Neutrophil (primary cell): ENCODE measurements at regions not wholly inside any gene's neighbourhood (a gene's known extent, or its start where the extent isn't known, plus 50 kb on each side); places are given as distances from the start of the nearest gene placed in this dataset.

Experiments
- H3K27ac ChIP-seq: fragments of 200-600 bp; sonication (generic); 2 replicates; pipeline ENCODE4 v1.5.1; 2016; ENCODE audit warnings: mild to moderate bottlenecking, moderate library complexity
- H3K27me3 ChIP-seq: fragments of 200-600 bp; sonication (generic); 2 replicates; pipeline ENCODE4 v1.6.0; 2016; ENCODE audit warnings: mild to moderate bottlenecking
- H3K36me3 ChIP-seq: fragments of 200-600 bp; sonication (generic); 2 replicates; pipeline ENCODE4 v1.5.1; 2017
- H3K4me1 ChIP-seq, 2 experiments: fragments of 200-600 bp in 1 of 2; sonication (generic) in 1 of 2; 1 replicate in 1 of 2; 2 replicates in 1 of 2; pipeline versions ENCODE4 v1.5.1 to v1.6.1; 2013 to 2016; ENCODE audit warnings: low read depth in 1 of 2, low read length in 1 of 2, mild to moderate bottlenecking in 1 of 2, moderate library complexity in 1 of 2; ENCODE audit not compliant: control insufficient read depth in 1 of 2, insufficient read depth in 1 of 2
- H3K4me3 ChIP-seq, 2 experiments: fragments of 200-600 bp in 1 of 2; sonication (generic) in 1 of 2; 1 replicate in 1 of 2; 2 replicates in 1 of 2; pipeline ENCODE4 v1.5.1; 2013 to 2016; ENCODE audit warnings: low read depth in 1 of 2, low read length in 1 of 2, mild to moderate bottlenecking in 1 of 2, moderate library complexity in 1 of 2
- H3K9me3 ChIP-seq: fragments of 200-600 bp; sonication (generic); 2 replicates; pipeline ENCODE4 v1.5.1; 2016
- CTCF ChIP-seq: fragments of 200-600 bp; sonication (generic); IDR thresholded peaks from 2 replicates; pipeline ENCODE4 v1.5.1; 2016; ENCODE audit warnings: antibody characterized with exemption

DNA sequence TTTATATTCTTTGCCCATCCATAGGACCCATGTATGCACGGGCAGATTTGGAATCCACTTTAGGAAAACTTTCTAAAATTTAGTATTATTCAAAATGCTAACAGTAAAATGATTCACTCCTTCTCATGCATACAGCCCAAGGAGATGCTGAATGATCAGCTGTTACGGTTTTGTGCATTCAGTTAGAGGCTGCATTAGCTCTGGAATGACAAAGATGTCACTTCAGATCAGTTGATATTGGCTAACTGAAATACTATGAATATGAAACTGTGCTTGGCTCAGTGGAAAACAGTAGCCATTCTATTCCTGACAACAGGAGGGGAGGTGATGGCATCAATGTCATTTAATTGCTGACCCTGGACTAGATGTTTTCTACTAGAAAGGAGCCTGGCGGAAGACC is 560.7 kb downstream of the ZNF608 start:
- Histone ChIP-seq H3K27ac (no peak overlapping the region), H3K36me3 (no peaks in the 10 kb centered on the region), H3K4me1 (no peaks in the 10 kb centered on the region), H3K27me3 (no peaks in the 10 kb centered on the region), H3K4me3 (no peak overlapping the region), H3K9me3 (no peaks in the 10 kb centered on the region)
- no peak for TF ChIP-seq CTCF

DNA sequence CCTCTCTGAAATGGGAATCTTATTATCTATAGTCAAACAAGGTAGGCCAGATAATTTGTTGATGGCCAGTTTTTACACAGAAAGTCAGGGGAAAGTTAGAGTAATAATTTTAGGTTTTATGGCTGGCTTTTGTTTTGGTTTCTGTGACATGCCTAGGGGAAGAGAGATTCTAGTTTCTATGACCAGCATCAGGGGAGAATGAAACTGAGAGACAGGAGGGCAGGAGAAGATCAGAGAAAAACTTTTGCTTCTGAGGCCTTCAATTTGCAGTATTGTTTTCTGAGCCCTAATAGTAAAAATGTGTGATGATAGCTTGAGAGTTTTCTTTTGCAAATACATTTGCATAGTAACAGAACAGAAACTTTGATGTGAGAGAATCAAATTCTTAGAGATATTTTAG is 564.3 kb downstream of the ZNF608 start:
- H3K27me3 ChIP-seq: no peaks in the 10 kb centered on the region
- no peak overlapping the region for H3K27ac ChIP-seq
- no peak overlapping the region for H3K4me3 ChIP-seq
- H3K4me1 ChIP-seq: no peaks in the 10 kb centered on the region
- H3K9me3 ChIP-seq: no peaks in the 10 kb centered on the region
- H3K36me3 ChIP-seq: no peaks in the 10 kb centered on the region
- no peak for TF ChIP-seq CTCF

DNA sequence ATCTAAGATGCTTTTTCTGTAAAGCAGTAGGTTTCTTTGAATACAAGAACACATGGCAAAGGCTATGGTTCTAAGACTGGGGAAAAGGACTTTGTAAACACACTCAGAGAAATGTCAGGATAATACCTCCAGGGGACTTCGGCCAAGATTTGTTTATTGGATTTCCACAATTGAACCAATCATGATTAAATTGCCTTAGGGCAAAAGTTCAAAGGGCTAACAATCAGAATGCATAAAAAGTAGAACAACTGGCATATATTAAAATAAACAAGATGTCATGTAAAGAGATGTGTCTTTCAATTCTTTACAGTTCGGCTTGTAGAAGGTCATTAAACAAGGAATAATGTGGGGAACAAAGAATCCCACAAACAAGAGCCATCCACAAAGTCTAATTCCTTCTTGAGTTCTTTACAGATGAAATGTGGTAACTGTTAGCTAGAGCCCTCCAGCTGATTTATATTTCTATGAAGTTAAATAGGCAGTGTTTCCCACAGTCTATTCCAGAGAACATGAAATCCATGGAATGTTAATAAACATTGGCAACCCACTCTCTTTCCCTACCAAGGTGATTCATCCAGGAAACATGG is 565.5 kb downstream of the ZNF608 start:
- no peak overlapping the region for H3K4me3 ChIP-seq
- no peaks in the 10 kb centered on the region for H3K27me3 ChIP-seq
- no peaks in the 10 kb centered on the region for H3K4me1 ChIP-seq
- TF ChIP-seq CTCF: no peak
- no peak overlapping the region for H3K27ac ChIP-seq
- H3K9me3 ChIP-seq: no peaks in the 10 kb centered on the region
- H3K36me3 ChIP-seq: no peaks in the 10 kb centered on the region

DNA sequence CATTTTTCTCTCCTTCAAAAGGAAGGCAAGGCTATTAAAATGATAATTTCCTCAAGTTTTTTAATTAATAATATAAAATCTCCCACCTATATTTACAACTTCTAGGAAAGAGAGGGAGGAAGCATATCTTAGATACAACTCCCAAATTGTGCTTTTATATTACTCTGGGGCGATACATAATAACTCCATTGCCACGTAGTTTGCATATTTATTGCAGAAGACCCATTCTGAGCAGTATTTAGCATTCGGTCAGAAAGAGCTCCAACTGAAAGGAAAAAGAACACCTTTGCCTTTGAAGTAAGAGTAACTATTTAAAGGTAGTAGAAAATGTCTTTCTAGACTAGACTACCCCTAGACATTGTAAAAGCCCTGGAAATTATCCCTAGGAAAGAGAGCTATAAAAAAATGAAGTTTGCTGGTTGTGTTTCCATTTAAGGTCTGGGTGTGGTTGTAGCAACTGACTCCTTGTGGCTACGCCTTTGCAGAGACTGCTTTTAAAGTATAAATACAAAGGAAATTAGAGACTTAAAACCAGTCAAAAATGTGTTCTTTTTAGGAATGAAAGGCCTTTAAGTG is 566.1 kb downstream of the ZNF608 start:
- no peaks in the 10 kb centered on the region for H3K27me3 ChIP-seq
- TF ChIP-seq CTCF: no peak
- no peaks in the 10 kb centered on the region for H3K4me1 ChIP-seq
- no peak overlapping the region for H3K27ac ChIP-seq
- H3K36me3 ChIP-seq: no peaks in the 10 kb centered on the region
- H3K9me3 ChIP-seq: no peaks in the 10 kb centered on the region
- H3K4me3 ChIP-seq: no peak overlapping the region

DNA sequence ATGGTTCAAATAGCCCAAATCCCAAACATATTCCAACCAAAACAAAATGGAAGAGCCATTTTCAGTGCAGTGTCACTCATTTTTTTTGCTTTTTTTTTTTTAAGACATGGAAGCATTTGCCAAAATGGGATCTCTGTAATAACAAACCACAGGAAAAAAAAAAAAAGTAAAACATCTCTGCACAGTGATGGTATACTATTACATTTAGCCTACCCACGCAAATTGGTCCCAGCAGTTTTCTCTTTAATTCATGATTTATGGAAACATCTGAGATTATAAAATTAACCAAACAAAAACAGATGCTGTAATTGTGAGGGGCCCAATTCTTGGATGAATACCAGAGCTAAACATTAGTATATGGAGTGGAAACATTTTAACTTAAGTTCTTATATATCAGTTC is 566.6 kb downstream of the ZNF608 start:
- no peak overlapping the region for H3K4me3 ChIP-seq
- H3K4me1 ChIP-seq: no peaks in the 10 kb centered on the region
- H3K9me3 ChIP-seq: no peaks in the 10 kb centered on the region
- H3K27ac ChIP-seq: no peak overlapping the region
- H3K36me3 ChIP-seq: no peaks in the 10 kb centered on the region
- H3K27me3 ChIP-seq: no peaks in the 10 kb centered on the region
- no peak for TF ChIP-seq CTCF

- Histone ChIP-seq H3K36me3 (no peaks in the 10 kb centered on the region), H3K9me3 (no peaks in the 10 kb centered on the region), H3K4me1 (no peaks in the 10 kb centered on the region), H3K27ac (no peak overlapping the region), H3K4me3 (no peak overlapping the region), H3K27me3 (no peaks in the 10 kb centered on the region)
- no peak for TF ChIP-seq CTCF
These were observed 568.4 kb downstream of the ZNF608 start for GRCh38 chr5:124178050-124178449.
